ENCODE measurements at regions not wholly inside any gene's neighbourhood (a gene's known extent, or its start where the extent isn't known, plus 50 kb on each side); places are given as distances from the start of the nearest gene placed in this dataset.

DNA sequence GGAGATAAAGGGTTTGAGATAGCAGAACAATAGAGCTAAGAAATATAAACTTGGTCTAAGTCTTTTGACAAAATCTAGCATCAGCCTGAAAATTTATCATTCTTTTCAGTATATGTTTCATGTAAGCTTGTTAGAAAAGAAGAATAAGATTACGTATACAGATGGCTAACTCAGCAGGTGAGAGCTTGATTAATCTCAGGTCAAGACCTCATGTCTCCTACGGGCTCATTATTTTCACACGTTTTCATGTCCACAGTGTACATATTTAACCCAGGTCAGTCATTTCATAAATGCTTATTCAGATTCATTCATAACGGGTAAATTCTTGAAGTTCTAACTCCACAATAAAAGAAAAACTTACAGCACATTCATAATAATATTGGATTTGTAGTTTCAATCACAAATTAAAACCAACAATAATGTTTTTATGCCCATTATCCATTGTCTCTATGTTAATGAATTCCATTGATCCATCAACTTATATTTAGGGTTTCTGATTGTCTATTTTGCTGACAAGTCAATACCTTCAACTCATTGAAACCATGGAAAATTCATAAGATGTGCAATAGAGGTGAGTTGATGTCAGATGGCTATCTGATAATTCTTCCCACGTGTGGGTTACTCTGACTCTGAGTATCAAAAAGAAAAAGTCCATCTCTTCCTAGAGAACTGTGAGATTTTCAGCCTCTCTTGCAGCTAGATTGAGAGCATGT is 102.6 kb downstream of the CASP12 start:
- peaks cover 4% of the 10 kb centered on the region; the same call in 1 of the 2 replicates for H3K4me1 Mint-ChIP-seq
- CTCF ChIA-PET, result no interaction called here
- POLR2A ChIA-PET, result no interaction called here
- TF ChIP-seq ZNF423 (CRISPR knock-in tag; IDR thresholded peaks at IDR 0.05) (no peak), MXD4 (CRISPR knock-in tag; IDR thresholded peaks at IDR 0.05; ENCODE audit: borderline replicate concordance) (no peak), GABPB1 (CRISPR knock-in tag; IDR thresholded peaks at IDR 0.05) (no peak), NR2C2 (CRISPR knock-in tag; IDR thresholded peaks at IDR 0.05) (no peak), IRF2 (CRISPR knock-in tag; IDR thresholded peaks at IDR 0.05; ENCODE audit: borderline replicate concordance, low read depth) (no peak), ELF4 (CRISPR knock-in tag; IDR thresholded peaks at IDR 0.05; ENCODE audit: low read depth) (no peak), ZNF232 (CRISPR knock-in tag; IDR thresholded peaks at IDR 0.05) (no peak)
- TF ChIP-seq, protein P1, sequence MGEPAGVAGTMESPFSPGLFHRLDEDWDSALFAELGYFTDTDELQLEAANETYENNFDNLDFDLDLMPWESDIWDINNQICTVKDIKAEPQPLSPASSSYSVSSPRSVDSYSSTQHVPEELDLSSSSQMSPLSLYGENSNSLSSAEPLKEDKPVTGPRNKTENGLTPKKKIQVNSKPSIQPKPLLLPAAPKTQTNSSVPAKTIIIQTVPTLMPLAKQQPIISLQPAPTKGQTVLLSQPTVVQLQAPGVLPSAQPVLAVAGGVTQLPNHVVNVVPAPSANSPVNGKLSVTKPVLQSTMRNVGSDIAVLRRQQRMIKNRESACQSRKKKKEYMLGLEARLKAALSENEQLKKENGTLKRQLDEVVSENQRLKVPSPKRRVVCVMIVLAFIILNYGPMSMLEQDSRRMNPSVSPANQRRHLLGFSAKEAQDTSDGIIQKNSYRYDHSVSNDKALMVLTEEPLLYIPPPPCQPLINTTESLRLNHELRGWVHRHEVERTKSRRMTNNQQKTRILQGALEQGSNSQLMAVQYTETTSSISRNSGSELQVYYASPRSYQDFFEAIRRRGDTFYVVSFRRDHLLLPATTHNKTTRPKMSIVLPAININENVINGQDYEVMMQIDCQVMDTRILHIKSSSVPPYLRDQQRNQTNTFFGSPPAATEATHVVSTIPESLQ (CRISPR knock-in tag; IDR thresholded peaks at IDR 0.05), result no peak
- TF ChIP-seq, protein P2, sequence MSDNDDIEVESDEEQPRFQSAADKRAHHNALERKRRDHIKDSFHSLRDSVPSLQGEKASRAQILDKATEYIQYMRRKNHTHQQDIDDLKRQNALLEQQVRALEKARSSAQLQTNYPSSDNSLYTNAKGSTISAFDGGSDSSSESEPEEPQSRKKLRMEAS (CRISPR knock-in tag; IDR thresholded peaks at IDR 0.05), result no peak
- no peaks in the 10 kb centered on the region for H3K27me3 Mint-ChIP-seq (ENCODE audit: low read depth)
- H3K36me3 Mint-ChIP-seq, result peaks cover 20% of the 10 kb centered on the region
- no peak overlapping the region for H3K4me3 Mint-ChIP-seq
- H3K9me3 Mint-ChIP-seq, result peaks cover 34% of the 10 kb centered on the region
- DNase-seq (ENCODE audit: low spot score) (no peak), ATAC-seq (no peak)
- no peak overlapping the region for H3K27ac Mint-ChIP-seq

DNA sequence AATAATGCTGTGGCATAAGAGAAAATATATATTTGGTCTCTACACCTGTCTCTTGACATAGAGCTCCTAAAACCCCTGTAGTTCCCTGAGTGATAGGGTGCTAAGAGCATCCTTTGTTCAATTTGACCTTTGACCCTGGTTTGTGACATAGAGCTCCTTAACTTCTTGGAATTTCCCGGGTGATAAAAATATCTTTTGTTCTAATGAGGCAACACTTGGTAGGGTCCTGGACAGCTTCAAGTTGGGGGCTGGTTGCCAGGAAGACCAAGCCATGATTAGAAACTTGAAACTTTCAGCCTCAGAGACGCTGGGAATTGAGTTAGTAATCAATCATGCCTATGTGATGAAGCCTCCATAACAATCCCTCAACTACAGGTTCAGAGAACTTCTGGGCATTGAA is 105.4 kb downstream of the CASP12 start:
- ATAC-seq, result peak; percentile 36; the same call in 1 of the 2 replicates
- H3K9me3 Mint-ChIP-seq, result peaks cover 34% of the 10 kb centered on the region
- no peak for DNase-seq (ENCODE audit: low spot score)
- H3K4me3 Mint-ChIP-seq, result no peak overlapping the region
- peaks cover 4% of the 10 kb centered on the region; the same call in 1 of the 2 replicates for H3K4me1 Mint-ChIP-seq
- no peak overlapping the region for H3K27ac Mint-ChIP-seq
- ChIA-PET CTCF (no interaction called here), POLR2A (no interaction called here)
- peaks cover 20% of the 10 kb centered on the region for H3K36me3 Mint-ChIP-seq
- no peaks in the 10 kb centered on the region for H3K27me3 Mint-ChIP-seq (ENCODE audit: low read depth)
- TF ChIP-seq GABPB1 (CRISPR knock-in tag; IDR thresholded peaks at IDR 0.05) (no peak), CREM (CRISPR knock-in tag; IDR thresholded peaks at IDR 0.05) (no peak), GTF2I (CRISPR knock-in tag; conservative IDR thresholded peaks at IDR 0.05) (no peak), ZNF219 (CRISPR knock-in tag; IDR thresholded peaks at IDR 0.05; ENCODE audit: borderline replicate concordance) (no peak), NFYB (CRISPR knock-in tag; conservative IDR thresholded peaks at IDR 0.05; ENCODE audit: low read depth) (no peak), TEAD4 (CRISPR knock-in tag; IDR thresholded peaks at IDR 0.05) (no peak), FOXJ3 (CRISPR knock-in tag; IDR thresholded peaks at IDR 0.05; ENCODE audit: borderline replicate concordance) (no peak)
- TF ChIP-seq, protein P3, sequence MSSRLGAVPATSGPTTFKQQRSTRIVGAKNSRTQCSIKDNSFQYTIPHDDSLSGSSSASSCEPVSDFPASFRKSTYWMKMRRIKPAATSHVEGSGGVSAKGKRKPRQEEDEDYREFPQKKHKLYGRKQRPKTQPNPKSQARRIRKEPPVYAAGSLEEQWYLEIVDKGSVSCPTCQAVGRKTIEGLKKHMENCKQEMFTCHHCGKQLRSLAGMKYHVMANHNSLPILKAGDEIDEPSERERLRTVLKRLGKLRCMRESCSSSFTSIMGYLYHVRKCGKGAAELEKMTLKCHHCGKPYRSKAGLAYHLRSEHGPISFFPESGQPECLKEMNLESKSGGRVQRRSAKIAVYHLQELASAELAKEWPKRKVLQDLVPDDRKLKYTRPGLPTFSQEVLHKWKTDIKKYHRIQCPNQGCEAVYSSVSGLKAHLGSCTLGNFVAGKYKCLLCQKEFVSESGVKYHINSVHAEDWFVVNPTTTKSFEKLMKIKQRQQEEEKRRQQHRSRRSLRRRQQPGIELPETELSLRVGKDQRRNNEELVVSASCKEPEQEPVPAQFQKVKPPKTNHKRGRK (CRISPR knock-in tag; IDR thresholded peaks at IDR 0.05; ENCODE audit: borderline replicate concordance), result no peak
- TF ChIP-seq, protein P4, sequence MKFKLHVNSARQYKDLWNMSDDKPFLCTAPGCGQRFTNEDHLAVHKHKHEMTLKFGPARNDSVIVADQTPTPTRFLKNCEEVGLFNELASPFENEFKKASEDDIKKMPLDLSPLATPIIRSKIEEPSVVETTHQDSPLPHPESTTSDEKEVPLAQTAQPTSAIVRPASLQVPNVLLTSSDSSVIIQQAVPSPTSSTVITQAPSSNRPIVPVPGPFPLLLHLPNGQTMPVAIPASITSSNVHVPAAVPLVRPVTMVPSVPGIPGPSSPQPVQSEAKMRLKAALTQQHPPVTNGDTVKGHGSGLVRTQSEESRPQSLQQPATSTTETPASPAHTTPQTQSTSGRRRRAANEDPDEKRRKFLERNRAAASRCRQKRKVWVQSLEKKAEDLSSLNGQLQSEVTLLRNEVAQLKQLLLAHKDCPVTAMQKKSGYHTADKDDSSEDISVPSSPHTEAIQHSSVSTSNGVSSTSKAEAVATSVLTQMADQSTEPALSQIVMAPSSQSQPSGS (CRISPR knock-in tag; IDR thresholded peaks at IDR 0.05; ENCODE audit: borderline replicate concordance, low read depth), result no peak
- TF ChIP-seq, protein P5, sequence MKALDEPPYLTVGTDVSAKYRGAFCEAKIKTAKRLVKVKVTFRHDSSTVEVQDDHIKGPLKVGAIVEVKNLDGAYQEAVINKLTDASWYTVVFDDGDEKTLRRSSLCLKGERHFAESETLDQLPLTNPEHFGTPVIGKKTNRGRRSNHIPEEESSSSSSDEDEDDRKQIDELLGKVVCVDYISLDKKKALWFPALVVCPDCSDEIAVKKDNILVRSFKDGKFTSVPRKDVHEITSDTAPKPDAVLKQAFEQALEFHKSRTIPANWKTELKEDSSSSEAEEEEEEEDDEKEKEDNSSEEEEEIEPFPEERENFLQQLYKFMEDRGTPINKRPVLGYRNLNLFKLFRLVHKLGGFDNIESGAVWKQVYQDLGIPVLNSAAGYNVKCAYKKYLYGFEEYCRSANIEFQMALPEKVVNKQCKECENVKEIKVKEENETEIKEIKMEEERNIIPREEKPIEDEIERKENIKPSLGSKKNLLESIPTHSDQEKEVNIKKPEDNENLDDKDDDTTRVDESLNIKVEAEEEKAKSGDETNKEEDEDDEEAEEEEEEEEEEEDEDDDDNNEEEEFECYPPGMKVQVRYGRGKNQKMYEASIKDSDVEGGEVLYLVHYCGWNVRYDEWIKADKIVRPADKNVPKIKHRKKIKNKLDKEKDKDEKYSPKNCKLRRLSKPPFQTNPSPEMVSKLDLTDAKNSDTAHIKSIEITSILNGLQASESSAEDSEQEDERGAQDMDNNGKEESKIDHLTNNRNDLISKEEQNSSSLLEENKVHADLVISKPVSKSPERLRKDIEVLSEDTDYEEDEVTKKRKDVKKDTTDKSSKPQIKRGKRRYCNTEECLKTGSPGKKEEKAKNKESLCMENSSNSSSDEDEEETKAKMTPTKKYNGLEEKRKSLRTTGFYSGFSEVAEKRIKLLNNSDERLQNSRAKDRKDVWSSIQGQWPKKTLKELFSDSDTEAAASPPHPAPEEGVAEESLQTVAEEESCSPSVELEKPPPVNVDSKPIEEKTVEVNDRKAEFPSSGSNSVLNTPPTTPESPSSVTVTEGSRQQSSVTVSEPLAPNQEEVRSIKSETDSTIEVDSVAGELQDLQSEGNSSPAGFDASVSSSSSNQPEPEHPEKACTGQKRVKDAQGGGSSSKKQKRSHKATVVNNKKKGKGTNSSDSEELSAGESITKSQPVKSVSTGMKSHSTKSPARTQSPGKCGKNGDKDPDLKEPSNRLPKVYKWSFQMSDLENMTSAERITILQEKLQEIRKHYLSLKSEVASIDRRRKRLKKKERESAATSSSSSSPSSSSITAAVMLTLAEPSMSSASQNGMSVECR (CRISPR knock-in tag; IDR thresholded peaks at IDR 0.05; ENCODE audit: borderline replicate concordance), result no peak
- TF ChIP-seq, protein P6, sequence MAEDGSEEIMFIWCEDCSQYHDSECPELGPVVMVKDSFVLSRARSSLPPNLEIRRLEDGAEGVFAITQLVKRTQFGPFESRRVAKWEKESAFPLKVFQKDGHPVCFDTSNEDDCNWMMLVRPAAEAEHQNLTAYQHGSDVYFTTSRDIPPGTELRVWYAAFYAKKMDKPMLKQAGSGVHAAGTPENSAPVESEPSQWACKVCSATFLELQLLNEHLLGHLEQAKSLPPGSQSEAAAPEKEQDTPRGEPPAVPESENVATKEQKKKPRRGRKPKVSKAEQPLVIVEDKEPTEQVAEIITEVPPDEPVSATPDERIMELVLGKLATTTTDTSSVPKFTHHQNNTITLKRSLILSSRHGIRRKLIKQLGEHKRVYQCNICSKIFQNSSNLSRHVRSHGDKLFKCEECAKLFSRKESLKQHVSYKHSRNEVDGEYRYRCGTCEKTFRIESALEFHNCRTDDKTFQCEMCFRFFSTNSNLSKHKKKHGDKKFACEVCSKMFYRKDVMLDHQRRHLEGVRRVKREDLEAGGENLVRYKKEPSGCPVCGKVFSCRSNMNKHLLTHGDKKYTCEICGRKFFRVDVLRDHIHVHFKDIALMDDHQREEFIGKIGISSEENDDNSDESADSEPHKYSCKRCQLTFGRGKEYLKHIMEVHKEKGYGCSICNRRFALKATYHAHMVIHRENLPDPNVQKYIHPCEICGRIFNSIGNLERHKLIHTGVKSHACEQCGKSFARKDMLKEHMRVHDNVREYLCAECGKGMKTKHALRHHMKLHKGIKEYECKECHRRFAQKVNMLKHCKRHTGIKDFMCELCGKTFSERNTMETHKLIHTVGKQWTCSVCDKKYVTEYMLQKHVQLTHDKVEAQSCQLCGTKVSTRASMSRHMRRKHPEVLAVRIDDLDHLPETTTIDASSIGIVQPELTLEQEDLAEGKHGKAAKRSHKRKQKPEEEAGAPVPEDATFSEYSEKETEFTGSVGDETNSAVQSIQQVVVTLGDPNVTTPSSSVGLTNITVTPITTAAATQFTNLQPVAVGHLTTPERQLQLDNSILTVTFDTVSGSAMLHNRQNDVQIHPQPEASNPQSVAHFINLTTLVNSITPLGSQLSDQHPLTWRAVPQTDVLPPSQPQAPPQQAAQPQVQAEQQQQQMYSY (CRISPR knock-in tag; IDR thresholded peaks at IDR 0.05), result no peak
